ENCODE measurements at regions not wholly inside any gene's neighbourhood (a gene's known extent, or its start where the extent isn't known, plus 50 kb on each side); places are given as distances from the start of the nearest gene placed in this dataset.

DNA sequence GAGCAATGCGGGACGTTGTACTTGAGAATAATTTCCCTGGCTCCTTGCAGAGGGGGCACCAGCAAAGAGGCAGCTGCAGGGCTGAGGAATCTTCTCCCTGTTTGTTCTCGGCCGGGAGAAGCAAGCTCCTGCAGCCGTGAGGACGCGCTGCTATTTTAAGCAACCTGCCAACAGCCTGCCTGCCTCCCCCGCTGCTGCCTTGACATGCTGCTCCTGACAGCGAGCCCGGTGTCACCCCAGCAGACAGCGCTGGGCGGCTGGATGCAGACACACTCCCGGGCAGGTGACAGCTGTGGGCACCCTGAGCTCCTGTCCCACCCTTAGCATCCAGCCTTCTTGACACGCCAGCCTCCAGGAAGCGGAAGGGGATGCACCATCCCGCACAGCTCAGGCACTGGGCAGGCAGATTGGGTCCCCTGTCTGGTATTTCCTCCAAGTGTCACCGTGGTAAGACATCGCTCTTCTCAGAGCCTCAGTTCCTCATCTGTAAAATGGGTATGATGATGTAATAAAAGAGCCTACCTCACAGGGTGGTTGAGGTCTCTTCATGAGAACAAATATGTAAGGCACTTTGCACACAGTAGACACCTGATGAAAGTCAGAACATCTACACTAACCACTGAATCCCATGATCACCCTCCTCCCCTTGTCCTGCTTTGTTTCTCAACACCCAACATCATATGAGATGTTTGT, 530.6 kb downstream of the MN1 start:
- Histone ChIP-seq H3K36me3 (ENCODE audit: control insufficient read depth, insufficient read depth, low read length) (no peaks in the 10 kb centered on the region), H3K4me2 (ENCODE audit: low read length) (no peak overlapping the region), H3K79me2 (ENCODE audit: control insufficient read depth, insufficient read depth, low read length) (no peaks in the 10 kb centered on the region), H3K4ac (ENCODE audit: low read depth, low read length) (no peak overlapping the region), H3K27me3 (ENCODE audit: insufficient read depth, low read length, poor library complexity) (no peaks in the 10 kb centered on the region), H3K79me1 (ENCODE audit: low read length) (no peaks in the 10 kb centered on the region), H4K8ac (ENCODE audit: low read depth, low read length) (no peak overlapping the region), H2AK5ac (ENCODE audit: low read length) (no peak overlapping the region), H2BK120ac (ENCODE audit: low read depth, low read length) (no peak overlapping the region), H2BK5ac (ENCODE audit: low read length) (no peak overlapping the region), H4K5ac (ENCODE audit: low read length) (no peak overlapping the region), H3K4me3 (ENCODE audit: low read length) (no peak overlapping the region), H3K9ac (ENCODE audit: low read length) (no peak overlapping the region), H2BK15ac (replicated peaks; ENCODE audit: low read depth) (no peak overlapping the region), H3K4me1 (ENCODE audit: control insufficient read depth, low read depth, low read length) (peaks cover 2% of the 10 kb centered on the region), H3K27ac (ENCODE audit: low read depth, low read length) (no peak overlapping the region), H3K56ac (ENCODE audit: low read length) (no peak overlapping the region), H3K23ac (ENCODE audit: low read length) (no peak overlapping the region), H3K18ac (ENCODE audit: low read length) (no peak overlapping the region)
- no peak for DNase-seq
- no CpG with 5 or more reads among the region's 18 CpGs for WGBS (ENCODE audit: extremely low coverage, insufficient coverage, low lambda C conversion rate)

DNA sequence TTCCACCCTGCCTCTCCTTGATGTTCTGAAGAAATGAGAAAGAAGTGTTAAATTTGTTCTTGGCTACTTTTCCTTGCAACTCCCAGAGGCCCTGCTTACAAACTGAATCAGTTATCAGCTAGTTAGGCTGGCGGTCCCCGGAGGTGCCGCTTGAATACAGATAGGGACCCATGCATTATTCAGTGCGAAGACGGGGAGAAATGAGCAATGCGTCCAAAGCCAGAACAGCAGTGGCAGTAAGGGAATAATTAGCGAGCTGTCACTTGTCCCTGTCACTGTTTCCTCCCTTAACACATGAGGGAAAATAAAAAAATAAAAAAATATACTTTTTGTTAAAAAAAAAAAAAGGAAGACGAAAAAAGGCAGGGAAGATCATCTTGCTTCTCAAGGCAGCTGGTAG, 528.1 kb downstream of the MN1 start:
- H3K4me3 ChIP-seq (ENCODE audit: low read length): no peak overlapping the region
- no peak overlapping the region for H3K27ac ChIP-seq (ENCODE audit: low read depth, low read length)

GRCh38 chr22:27273853-27274252, 527.7 kb downstream of the MN1 start:
- no peak for DNase-seq
- H4K8ac ChIP-seq (ENCODE audit: low read depth, low read length): no peak overlapping the region
- H3K4ac ChIP-seq (ENCODE audit: low read depth, low read length): no peak overlapping the region
- no peak overlapping the region for H3K4me2 ChIP-seq (ENCODE audit: low read length)
- H3K4me3 ChIP-seq (ENCODE audit: low read length): no peak overlapping the region
- no peak overlapping the region for H2BK5ac ChIP-seq (ENCODE audit: low read length)
- H4K5ac ChIP-seq (ENCODE audit: low read length): no peak overlapping the region
- no peak overlapping the region for H2BK120ac ChIP-seq (ENCODE audit: low read depth, low read length)
- no peak overlapping the region for H3K56ac ChIP-seq (ENCODE audit: low read length)
- no peaks in the 10 kb centered on the region for H3K36me3 ChIP-seq (ENCODE audit: control insufficient read depth, insufficient read depth, low read length)
- H3K23ac ChIP-seq (ENCODE audit: low read length): no peak overlapping the region
- no peaks in the 10 kb centered on the region for H3K27me3 ChIP-seq (ENCODE audit: insufficient read depth, low read length, poor library complexity)
- no peak overlapping the region for H3K27ac ChIP-seq (ENCODE audit: low read depth, low read length)
- H3K18ac ChIP-seq (ENCODE audit: low read length): no peak overlapping the region
- H3K9ac ChIP-seq (ENCODE audit: low read length): no peak overlapping the region
- no CpG with 5 or more reads among the region's 10 CpGs for WGBS (ENCODE audit: extremely low coverage, insufficient coverage, low lambda C conversion rate)
- no peaks in the 10 kb centered on the region for H3K79me2 ChIP-seq (ENCODE audit: control insufficient read depth, insufficient read depth, low read length)
- no peak overlapping the region for H2AK5ac ChIP-seq (ENCODE audit: low read length)
- H3K4me1 ChIP-seq (ENCODE audit: control insufficient read depth, low read depth, low read length): peaks cover 2% of the 10 kb centered on the region
- no peak overlapping the region for H2BK15ac ChIP-seq (replicated peaks; ENCODE audit: low read depth)
- no peaks in the 10 kb centered on the region for H3K79me1 ChIP-seq (ENCODE audit: low read length)

More for the DNA sequence above, 528.1 kb downstream of the MN1 start:
- Histone ChIP-seq H3K9ac (ENCODE audit: low read length) (no peak overlapping the region), H2BK15ac (replicated peaks; ENCODE audit: low read depth) (no peak overlapping the region), H3K4me1 (ENCODE audit: control insufficient read depth, low read depth, low read length) (peaks cover 2% of the 10 kb centered on the region), H3K56ac (ENCODE audit: low read length) (no peak overlapping the region), H3K4ac (ENCODE audit: low read depth, low read length) (no peak overlapping the region), H2AK5ac (ENCODE audit: low read length) (no peak overlapping the region), H2BK5ac (ENCODE audit: low read length) (no peak overlapping the region), H3K27me3 (ENCODE audit: insufficient read depth, low read length, poor library complexity) (no peaks in the 10 kb centered on the region), H3K36me3 (ENCODE audit: control insufficient read depth, insufficient read depth, low read length) (no peaks in the 10 kb centered on the region), H3K18ac (ENCODE audit: low read length) (no peak overlapping the region), H4K8ac (ENCODE audit: low read depth, low read length) (no peak overlapping the region), H3K79me2 (ENCODE audit: control insufficient read depth, insufficient read depth, low read length) (no peaks in the 10 kb centered on the region), H3K4me2 (ENCODE audit: low read length) (no peak overlapping the region), H3K23ac (ENCODE audit: low read length) (no peak overlapping the region), H3K79me1 (ENCODE audit: low read length) (no peaks in the 10 kb centered on the region), H4K5ac (ENCODE audit: low read length) (no peak overlapping the region), H2BK120ac (ENCODE audit: low read depth, low read length) (no peak overlapping the region)
- DNase-seq: peak; percentile 70
- no CpG with 5 or more reads among the region's 8 CpGs for WGBS (ENCODE audit: extremely low coverage, insufficient coverage, low lambda C conversion rate)

DNA sequence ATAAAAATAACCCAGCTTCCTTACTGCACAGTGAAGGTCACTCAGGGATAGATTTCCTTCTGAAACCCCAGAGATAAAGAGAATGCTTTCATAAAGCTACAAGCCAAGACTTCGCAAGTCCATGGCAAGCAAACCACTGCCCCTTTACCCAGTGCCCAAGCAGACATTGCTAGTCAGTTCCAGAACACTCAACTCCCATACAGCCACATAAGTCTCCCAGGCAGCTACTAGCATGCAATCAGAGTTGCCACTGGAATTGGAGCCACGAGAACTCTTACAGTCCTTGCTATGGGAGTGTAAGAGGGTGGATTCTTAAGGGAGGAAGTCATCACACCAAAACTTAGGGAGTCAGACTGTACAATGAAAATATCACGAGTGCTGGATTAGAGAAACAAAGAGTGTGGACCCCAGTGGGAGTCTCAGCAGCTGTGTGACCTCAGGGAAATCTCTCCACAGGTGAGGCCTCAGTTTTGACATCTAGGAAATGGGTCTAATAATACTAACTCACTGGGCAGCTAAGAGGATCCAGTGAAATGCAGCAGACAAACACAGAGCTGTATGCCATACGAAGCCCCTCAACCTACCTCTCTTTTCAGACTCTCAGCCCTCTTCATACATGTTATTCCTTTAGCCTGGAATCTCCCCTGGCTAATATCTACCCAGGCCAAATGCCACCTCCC, 526.6 kb downstream of the MN1 start:
- Histone ChIP-seq H3K23ac (ENCODE audit: low read length) (no peak overlapping the region), H3K79me2 (ENCODE audit: control insufficient read depth, insufficient read depth, low read length) (no peaks in the 10 kb centered on the region), H3K18ac (ENCODE audit: low read length) (no peak overlapping the region), H4K5ac (ENCODE audit: low read length) (no peak overlapping the region), H3K4me1 (ENCODE audit: control insufficient read depth, low read depth, low read length) (peaks cover 2% of the 10 kb centered on the region), H2BK5ac (ENCODE audit: low read length) (no peak overlapping the region), H3K36me3 (ENCODE audit: control insufficient read depth, insufficient read depth, low read length) (no peaks in the 10 kb centered on the region), H3K27me3 (ENCODE audit: insufficient read depth, low read length, poor library complexity) (no peaks in the 10 kb centered on the region), H2BK15ac (replicated peaks; ENCODE audit: low read depth) (no peak overlapping the region), H3K56ac (ENCODE audit: low read length) (no peak overlapping the region), H3K79me1 (ENCODE audit: low read length) (no peaks in the 10 kb centered on the region), H3K4me3 (ENCODE audit: low read length) (no peak overlapping the region), H3K4ac (ENCODE audit: low read depth, low read length) (no peak overlapping the region), H2BK120ac (ENCODE audit: low read depth, low read length) (no peak overlapping the region), H3K9ac (ENCODE audit: low read length) (no peak overlapping the region), H3K27ac (ENCODE audit: low read depth, low read length) (no peak overlapping the region), H3K4me2 (ENCODE audit: low read length) (no peak overlapping the region), H4K8ac (ENCODE audit: low read depth, low read length) (no peak overlapping the region), H2AK5ac (ENCODE audit: low read length) (no peak overlapping the region)
- no CpG with 5 or more reads among the region's 4 CpGs for WGBS (ENCODE audit: extremely low coverage, insufficient coverage, low lambda C conversion rate)
- no peak for DNase-seq

GRCh38 chr22:27278946-27279345, 522.6 kb downstream of the MN1 start:
- H3K4me3 ChIP-seq (ENCODE audit: low read length): no peak overlapping the region
- H4K5ac ChIP-seq (ENCODE audit: low read length): no peak overlapping the region
- H2BK15ac ChIP-seq (replicated peaks; ENCODE audit: low read depth): no peak overlapping the region
- H3K4ac ChIP-seq (ENCODE audit: low read depth, low read length): no peak overlapping the region
- WGBS (ENCODE audit: extremely low coverage, insufficient coverage, low lambda C conversion rate): no CpG with 5 or more reads among the region's 2 CpGs
- no peak for DNase-seq
- no peaks in the 10 kb centered on the region for H3K79me1 ChIP-seq (ENCODE audit: low read length)
- H2AK5ac ChIP-seq (ENCODE audit: low read length): no peak overlapping the region
- no peaks in the 10 kb centered on the region for H3K36me3 ChIP-seq (ENCODE audit: control insufficient read depth, insufficient read depth, low read length)
- no peak overlapping the region for H3K9ac ChIP-seq (ENCODE audit: low read length)
- H3K27ac ChIP-seq (ENCODE audit: low read depth, low read length): no peak overlapping the region
- H4K8ac ChIP-seq (ENCODE audit: low read depth, low read length): no peak overlapping the region
- H2BK120ac ChIP-seq (ENCODE audit: low read depth, low read length): no peak overlapping the region
- no peak overlapping the region for H3K23ac ChIP-seq (ENCODE audit: low read length)
- no peak overlapping the region for H2BK5ac ChIP-seq (ENCODE audit: low read length)
- no peak overlapping the region for H3K18ac ChIP-seq (ENCODE audit: low read length)
- H3K79me2 ChIP-seq (ENCODE audit: control insufficient read depth, insufficient read depth, low read length): no peaks in the 10 kb centered on the region
- H3K4me2 ChIP-seq (ENCODE audit: low read length): no peak overlapping the region
- H3K27me3 ChIP-seq (ENCODE audit: insufficient read depth, low read length, poor library complexity): no peaks in the 10 kb centered on the region
- H3K56ac ChIP-seq (ENCODE audit: low read length): no peak overlapping the region
- H3K4me1 ChIP-seq (ENCODE audit: control insufficient read depth, low read depth, low read length): peaks cover under 1% of the 10 kb centered on the region

Measured in mesendoderm (in vitro differentiated cells).